ENCODE measurements at regions not wholly inside any gene's neighbourhood (a gene's known extent, or its start where the extent isn't known, plus 50 kb on each side); places are given as distances from the start of the nearest gene placed in this dataset.

DNA sequence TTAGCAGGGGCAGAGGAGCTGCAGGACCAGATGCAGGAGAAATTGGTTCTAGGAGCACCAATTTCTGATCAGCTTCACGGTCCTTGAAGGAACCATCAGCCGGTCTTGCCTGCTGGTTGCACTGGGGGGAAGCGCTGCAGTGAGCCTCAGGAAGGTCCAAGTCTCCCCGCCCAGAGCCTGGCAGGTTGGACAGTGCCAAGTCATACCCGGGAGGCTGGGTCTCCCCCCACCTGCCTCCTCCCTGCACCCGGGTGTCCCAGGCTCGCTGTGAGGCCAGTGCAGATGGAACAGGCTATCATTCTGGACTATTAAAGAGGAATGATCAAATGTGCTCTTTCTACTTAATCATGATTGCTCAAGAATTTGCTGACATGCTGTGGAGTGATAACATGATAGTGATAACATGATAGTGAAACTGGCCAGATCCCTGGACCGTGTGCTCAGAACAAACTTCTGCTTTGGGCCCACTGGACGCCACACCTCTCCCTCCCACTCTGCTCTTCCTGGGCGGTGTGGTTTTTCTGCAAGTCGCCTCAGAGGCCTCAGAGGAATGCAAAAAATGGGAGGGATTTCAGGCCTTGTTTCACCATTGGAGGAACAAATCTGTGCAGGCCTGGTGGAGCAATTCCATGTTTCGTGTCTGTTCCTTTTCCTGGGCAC is 236.0 kb downstream of the IRF8 start:
- TF ChIP-seq POLR2AphosphoS5 (IDR thresholded peaks at IDR 0.05; ENCODE audit: low read depth, low read length), result no peak
- no peak for TF ChIP-seq TAF1 (IDR thresholded peaks at IDR 0.05; ENCODE audit: low read depth, low read length)
- no peak for TF ChIP-seq POLR2A (IDR thresholded peaks at IDR 0.05; ENCODE audit: low read depth, low read length)
- TF ChIP-seq SPI1 (IDR thresholded peaks at IDR 0.05; ENCODE audit: low read depth, low read length), result no peak
- TF ChIP-seq PAX5 (IDR thresholded peaks at IDR 0.05; ENCODE audit: insufficient read depth, low read length, severe bottlenecking), result no peak
